ENCODE measurements at regions not wholly inside any gene's neighbourhood (a gene's known extent, or its start where the extent isn't known, plus 50 kb on each side); places are given as distances from the start of the nearest gene placed in this dataset.

GRCh38 chr7:63114371-63114985 is 884.2 kb upstream of the ZNF722 start:
- Histone ChIP-seq H3K4me3 (no peak overlapping the region), H3K36me3 (ENCODE audit: insufficient read depth) (peaks cover 4% of the 10 kb centered on the region), H3K27me3 (ENCODE audit: insufficient read depth) (no peaks in the 10 kb centered on the region), H3K4me2 (no peak overlapping the region), H3K27ac (ENCODE audit: low read depth) (no peak overlapping the region), H3K9me2 (ENCODE audit: insufficient read depth) (no peaks in the 10 kb centered on the region), H3K79me2 (replicated peaks; ENCODE audit: insufficient read depth) (no peaks in the 10 kb centered on the region), H4K20me1 (replicated peaks; ENCODE audit: insufficient read depth) (no peaks in the 10 kb centered on the region), H3F3A (replicated peaks; ENCODE audit: low read depth) (no peaks in the 10 kb centered on the region), H2AFZ (no peak overlapping the region), H3K4me1 (ENCODE audit: insufficient read depth) (no peaks in the 10 kb centered on the region)
- TF ChIP-seq POLR2AphosphoS5 (IDR thresholded peaks at IDR 0.05; ENCODE audit: low read depth) = no peak
- no peak for TF ChIP-seq REST (IDR thresholded peaks at IDR 0.05; ENCODE audit: unreplicated experiment)
- no peak for TF ChIP-seq JUNB (IDR thresholded peaks at IDR 0.05; ENCODE audit: unreplicated experiment)
- no peak for TF ChIP-seq STAT1 (IDR thresholded peaks at IDR 0.05; ENCODE audit: unreplicated experiment)
- TF ChIP-seq ZNF462 (CRISPR knock-in tag; IDR thresholded peaks at IDR 0.05) = no peak
- TF ChIP-seq ZNF114 (CRISPR knock-in tag; IDR thresholded peaks at IDR 0.05) = no peak
- no peak for TF ChIP-seq ZNF331 (CRISPR knock-in tag; IDR thresholded peaks at IDR 0.05; ENCODE audit: low read depth)
- no peak for TF ChIP-seq CTCF (conservative IDR thresholded peaks at IDR 0.05; ENCODE audit: low read depth in 2 of 2)
- TF ChIP-seq ETS1 (IDR thresholded peaks at IDR 0.05) = no peak
- TF ChIP-seq EZH2 (IDR thresholded peaks at IDR 0.05; ENCODE audit: low read depth, unreplicated experiment) = no peak
- TF ChIP-seq EZH2phosphoT487 (IDR thresholded peaks at IDR 0.05; ENCODE audit: unreplicated experiment) = no peak
- TF ChIP-seq CREB1 (CRISPR knock-in tag; IDR thresholded peaks at IDR 0.05; ENCODE audit: low read depth) = no peak
- TF ChIP-seq NANOG (IDR thresholded peaks at IDR 0.05; ENCODE audit: borderline replicate concordance) = no peak
- H3K27ac Mint-ChIP-seq = no peak overlapping the region
- no peaks in the 10 kb centered on the region for H3K4me1 Mint-ChIP-seq
- peaks cover 5% of the 10 kb centered on the region for H3K27me3 Mint-ChIP-seq (ENCODE audit: insufficient read depth, low read depth, poor library complexity)
- H3K9me3 Mint-ChIP-seq = peaks cover 84% of the 10 kb centered on the region
- no peak for ATAC-seq
- no peak overlapping the region for H3K4me3 Mint-ChIP-seq
- H3K36me3 Mint-ChIP-seq (ENCODE audit: low read depth) = peaks cover 33% of the 10 kb centered on the region
- no peak for DNase-seq (ENCODE audit: low spot score)
